Mammary epithelial cell (primary cell): ENCODE measurements at regions not wholly inside any gene's neighbourhood (a gene's known extent, or its start where the extent isn't known, plus 50 kb on each side); places are given as distances from the start of the nearest gene placed in this dataset.
"Not testable (repeated sequence)": the region's sequence is repeated elsewhere in the genome, so short reads cannot be mapped to it uniquely, and the experiment has no call there.

Experiments
- CTCF ChIP-seq, 2 donors: IDR thresholded peaks in 1 of 2; conservative IDR thresholded peaks in 1 of 2; 2 replicates each; pipeline ENCODE4 v1.5.1; 2011 to 2012; ENCODE audit warnings: inconsistent platforms in 2 of 2, low read length in 2 of 2, mild to moderate bottlenecking in 2 of 2, control low read depth in 1 of 2, low read depth in 1 of 2; ENCODE audit not compliant: insufficient read depth in 1 of 2; ENCODE audit errors: extremely low read depth in 1 of 2
- EZH2 ChIP-seq: IDR thresholded peaks from 2 replicates; pipeline ENCODE4 v1.6.1; 2012; ENCODE audit warnings: low read length, inconsistent platforms, borderline replicate concordance

DNA sequence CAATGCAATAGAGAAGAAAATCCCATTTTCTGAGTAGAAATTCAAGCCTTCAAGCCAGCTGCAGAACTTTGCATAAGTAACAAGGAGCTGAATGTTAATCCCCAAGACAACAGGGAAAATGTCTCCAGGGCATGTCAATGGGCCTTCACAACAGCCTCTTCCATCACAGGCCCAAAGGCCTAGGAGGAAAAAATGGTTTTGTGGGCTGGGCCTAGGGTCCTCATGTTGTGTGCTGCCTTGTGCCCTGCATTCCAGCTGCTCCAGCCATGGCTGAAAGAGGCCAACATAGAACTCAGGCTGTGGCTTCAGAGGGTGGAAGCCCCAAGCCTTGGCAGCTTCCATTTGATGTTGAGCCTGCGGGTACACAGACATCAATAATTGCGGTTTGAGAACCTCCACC lies 1208.8 kb downstream of the PLA2G4A start:
- not testable (repeated sequence) for TF ChIP-seq CTCF (conservative IDR thresholded peaks at IDR 0.05 in 1 of 2, IDR thresholded peaks at IDR 0.05 in 1 of 2; ENCODE audit: extremely low read depth in 1 of 2, insufficient read depth in 1 of 2, low read depth in 1 of 2, low read length in 2 of 2); EZH2
